ENCODE measurements at regions not wholly inside any gene's neighbourhood (a gene's known extent, or its start where the extent isn't known, plus 50 kb on each side); places are given as distances from the start of the nearest gene placed in this dataset.
"Not testable (repeated sequence)": the region's sequence is repeated elsewhere in the genome, so short reads cannot be mapped to it uniquely, and the experiment has no call there.

DNA sequence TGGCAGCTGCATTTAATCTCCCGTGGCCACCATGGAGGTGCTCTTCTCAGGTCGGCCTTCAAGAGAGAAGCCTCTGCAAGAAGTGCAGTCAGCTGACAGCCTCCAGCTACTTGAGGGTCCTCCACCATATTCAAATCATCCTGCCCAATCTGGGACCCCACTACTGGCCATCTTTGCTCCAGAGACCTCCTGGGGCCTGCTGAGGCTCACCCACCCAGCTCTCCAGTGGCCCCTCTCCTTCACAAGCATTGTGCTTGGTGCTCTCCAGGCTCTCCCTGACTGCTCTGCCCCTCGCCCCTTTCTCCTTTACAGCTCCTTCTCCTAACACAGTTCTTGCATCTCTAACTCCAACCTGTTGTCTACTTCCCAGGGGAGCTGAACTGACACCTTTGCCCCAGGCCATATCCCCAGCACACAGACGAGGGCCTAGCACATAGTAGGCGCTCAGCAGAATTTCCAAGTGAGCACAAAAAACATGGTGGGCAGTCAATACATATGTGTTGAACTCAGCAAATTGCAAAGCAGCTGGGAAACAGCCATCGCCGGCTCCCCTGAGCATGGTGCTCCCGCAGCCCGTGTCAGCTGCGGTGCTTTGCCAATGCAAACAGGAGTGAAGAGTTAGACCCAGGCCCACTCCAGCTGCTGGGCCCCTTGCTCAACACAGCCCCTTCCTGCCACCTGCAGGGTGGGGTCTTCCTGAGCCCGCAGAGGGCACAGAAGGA, 102.2 kb downstream of the TNFRSF13B start:
- DNase-seq = not testable (repeated sequence)

GRCh38 chr17:16868616-16869015, 103.3 kb downstream of the TNFRSF13B start:
- DNase-seq = not testable (repeated sequence)

DNA sequence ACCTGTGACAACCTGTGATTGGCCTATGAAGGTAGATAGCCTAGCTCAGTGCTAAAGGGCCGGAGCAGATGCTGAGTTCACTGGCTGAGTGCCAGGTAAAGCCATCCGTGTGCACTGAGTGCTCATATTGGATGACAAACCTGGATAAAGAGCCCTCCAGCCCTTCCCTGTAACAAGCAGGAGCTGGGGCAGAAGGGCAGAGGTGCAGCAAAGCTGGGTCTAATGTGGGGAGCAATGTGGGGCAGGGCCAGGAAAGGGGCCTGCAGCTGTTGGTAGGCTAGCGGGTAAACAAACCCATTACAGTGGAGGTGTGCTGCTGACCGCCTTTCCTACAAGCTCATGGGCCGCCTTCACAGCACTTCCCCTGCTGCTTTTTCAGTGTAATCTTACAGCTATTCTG, 104.4 kb downstream of the TNFRSF13B start:
- peak; percentile 32 for DNase-seq

DNA sequence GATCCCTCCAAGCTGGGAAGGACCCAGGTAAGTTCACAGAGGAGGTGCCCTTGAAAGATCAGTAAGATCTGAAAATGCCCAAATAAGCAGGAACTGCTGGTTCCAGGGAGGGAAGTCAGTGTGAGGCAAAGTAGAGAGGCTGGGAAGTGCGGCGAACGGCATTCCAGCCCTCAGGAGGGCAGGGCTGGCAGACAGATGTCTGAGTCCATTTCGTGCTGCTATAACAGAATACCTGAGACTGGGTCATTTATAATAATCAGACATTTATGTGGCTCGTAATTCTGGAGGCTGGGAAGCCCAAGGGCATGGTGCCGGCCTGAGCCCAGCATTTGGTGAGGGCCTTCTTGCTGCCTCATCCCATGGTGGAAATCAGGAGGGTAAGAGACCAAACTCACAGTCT, 105.1 kb downstream of the TNFRSF13B start:
- DNase-seq = not testable (repeated sequence)

DNA sequence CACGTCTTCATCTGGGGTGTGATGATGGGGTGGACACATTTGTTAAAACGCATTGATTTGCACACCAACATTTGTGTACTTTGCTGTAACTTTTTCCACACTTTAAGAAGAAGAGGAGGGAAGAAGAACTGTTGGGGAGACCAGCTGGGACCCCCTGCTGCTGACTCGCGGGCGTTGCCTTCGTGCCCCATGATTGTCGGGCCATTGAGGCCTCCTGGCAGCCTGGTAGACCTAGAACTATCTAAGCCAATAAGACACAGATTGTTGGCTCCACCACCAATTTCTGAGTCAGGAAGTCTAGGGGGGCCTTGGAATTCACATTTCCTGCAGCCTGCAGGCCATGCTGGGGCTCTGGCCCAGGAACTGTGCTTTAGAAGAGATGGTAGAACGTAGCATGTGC, 105.5 kb downstream of the TNFRSF13B start:
- no peak for DNase-seq

- DNase-seq = not testable (repeated sequence)
Measured at GRCh38 chr17:16865704-16866103, 106.2 kb downstream of the TNFRSF13B start.

GRCh38 chr17:16865077-16865613, 106.8 kb downstream of the TNFRSF13B start:
- not testable (repeated sequence) for DNase-seq

DNA sequence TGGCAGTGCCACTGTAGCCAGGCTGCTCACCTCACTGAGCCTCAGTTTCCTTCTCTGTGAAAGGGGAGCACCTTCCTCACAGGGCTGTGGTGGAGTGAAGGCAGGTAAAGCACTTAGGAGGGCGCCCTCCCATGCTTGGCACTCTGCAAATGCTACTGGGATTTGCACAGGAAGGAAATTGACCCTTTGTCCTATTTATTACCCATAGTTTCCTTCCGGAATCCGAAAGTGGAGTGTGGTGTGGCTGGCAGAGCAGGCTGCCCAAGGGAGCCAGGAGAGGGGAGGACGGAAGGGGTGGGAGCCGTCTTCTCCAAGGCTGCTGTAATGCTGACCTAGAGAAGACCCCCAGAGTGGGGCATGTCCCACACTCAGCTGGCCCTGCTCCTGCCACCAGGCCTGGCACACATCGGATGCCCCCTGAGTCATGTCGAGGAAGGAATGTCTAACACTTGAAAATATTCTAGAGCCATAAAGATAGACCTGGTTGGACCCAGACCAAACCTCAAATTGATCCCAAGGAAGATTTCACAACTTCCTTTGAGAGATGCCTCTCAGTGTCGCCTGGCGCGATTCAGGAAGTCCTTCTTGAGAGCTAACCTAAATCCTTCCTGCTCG, 107.3 kb downstream of the TNFRSF13B start:
- DNase-seq = not testable (repeated sequence)

DNA sequence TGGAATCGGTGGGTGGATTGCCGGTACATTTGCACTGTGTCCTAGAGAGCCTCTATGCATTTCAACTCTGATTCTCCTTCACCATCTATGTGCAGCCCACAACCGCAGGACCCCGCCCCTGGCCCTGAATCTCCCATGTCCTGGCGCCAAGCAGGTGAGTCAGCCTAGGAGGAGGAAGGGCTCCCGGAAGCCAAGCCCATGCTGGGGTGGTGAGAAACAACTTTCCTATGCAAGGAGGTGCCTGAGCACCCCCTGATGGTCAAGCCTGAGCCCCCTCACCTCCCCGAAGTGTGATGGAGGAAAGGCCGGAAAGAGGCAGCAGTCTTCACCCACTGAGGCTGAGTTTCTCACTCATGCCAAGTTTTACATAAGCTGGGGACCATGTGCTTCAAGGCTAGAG, 110.8 kb downstream of the TNFRSF13B start:
- DNase-seq = not testable (repeated sequence)

- DNase-seq = not testable (repeated sequence)
Measured at GRCh38 chr17:16860467-16860866, 111.5 kb downstream of the TNFRSF13B start.

DNA sequence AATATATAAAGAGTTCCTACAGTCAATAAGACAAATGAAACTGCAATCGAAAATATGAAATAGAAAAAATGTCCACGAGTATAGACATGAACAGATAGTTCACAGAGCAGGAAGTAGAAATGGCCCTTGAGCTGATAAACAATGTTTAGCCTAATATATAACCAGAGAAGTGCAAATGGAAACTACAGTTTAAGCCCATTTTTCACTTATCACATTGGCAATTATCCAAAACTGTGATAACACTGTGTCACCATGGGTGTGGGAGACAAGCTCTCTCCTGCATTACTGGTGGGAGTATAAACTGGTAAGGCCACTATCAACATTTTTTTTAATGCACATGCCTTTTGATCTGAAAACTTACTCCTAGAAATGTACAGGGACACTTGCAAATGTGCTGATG, 112.4 kb downstream of the TNFRSF13B start:
- not testable (repeated sequence) for DNase-seq

- not testable (repeated sequence) for DNase-seq
Measured at GRCh38 chr17:16857746-16858145, 114.2 kb downstream of the TNFRSF13B start.

DNA sequence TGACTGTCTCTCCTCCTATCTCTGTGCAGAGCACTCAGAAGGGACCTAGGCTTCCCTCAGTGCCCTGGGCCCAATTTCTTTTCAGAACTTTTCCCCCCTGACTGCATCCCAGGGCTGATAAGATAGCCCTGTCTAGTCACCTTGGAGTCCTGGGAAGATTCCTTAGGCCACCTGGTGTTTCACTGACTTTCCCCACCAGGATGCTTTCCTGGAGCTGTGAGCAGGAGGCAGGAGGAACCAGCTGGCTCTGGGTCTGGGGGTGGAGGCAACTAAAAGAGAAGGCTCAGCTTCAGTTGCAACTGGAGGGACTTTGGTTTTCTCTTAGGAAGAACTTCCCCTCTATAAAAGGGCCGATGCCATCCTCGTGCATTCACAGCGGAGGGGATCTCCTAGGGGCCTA, 115.1 kb downstream of the TNFRSF13B start:
- DNase-seq = not testable (repeated sequence)

DNA sequence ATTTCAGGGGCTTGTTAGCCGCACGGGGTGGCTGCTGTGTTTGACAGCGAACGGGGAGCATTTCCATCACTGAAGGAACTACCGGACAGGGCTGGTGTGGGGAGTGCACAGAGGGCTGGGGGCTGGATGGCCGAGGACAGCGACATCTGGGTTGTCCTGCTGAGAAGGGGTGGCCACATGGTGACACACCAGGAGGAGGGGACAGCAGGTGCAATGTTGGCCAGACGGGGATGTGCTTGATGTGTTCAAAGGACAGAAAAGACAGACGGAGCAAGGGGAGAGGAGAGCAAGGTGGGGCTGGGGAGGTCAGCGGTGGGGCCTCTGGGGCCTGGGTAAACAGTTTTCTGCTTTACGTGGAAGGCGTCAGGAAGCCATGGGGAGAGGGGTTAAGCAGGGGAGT, 115.7 kb downstream of the TNFRSF13B start:
- DNase-seq = not testable (repeated sequence)

DNA sequence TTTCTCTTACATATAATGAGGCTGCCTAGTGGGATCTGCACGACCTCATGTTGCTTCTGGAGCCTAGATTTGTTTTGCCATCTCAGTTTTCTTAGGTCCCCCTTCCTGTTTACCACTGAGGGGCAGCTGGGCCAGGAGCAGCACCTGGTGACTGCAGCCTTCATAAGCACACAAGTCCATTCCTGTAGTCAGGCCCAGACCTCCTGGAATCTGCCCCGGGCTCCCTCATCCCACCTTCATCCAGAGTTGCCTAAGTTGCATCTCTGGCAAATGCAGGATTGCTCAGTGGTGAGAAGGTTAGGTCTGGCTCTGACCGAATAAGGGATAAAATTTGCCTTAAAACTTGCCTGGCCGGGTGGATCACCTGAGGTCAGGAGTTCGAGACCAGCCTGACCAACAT, 117.3 kb downstream of the TNFRSF13B start:
- DNase-seq = not testable (repeated sequence)

DNA sequence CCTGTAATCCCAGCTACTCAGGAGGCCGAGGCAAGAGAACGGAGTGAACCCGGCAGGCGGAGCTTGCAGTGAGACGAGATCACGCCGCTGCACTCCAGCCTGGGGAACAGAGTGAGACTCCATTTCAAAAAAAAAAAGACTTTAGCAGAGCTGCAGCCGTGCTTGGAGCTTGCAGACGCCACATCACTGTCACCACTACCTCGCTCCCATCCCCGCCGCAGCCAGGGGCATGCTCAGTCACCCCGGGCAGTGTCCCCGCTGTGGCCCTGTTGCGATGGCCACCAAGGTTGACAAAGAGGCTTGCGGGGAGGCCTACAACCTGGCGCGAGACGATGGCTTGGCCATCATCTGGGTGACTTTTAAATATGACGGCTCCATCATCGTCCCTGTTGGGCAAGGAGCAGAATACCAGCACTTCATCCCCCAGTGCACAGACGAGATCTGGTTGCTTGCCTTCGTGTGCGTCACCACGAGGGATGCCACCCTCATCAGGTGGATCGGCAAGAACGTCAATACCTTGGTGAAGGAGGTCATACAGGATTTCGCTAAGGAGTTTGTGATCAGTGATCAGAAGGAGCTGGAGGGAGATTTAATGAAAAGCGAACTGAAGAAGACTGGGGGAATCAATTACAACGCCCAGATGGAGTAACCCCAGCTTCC, 118.1 kb downstream of the TNFRSF13B start:
- DNase-seq = no peak

GRCh38 chr17:16849861-16850260, 122.1 kb downstream of the TNFRSF13B start:
- not testable (repeated sequence) for DNase-seq

GRCh38 chr17:16848997-16849396, 122.9 kb downstream of the TNFRSF13B start:
- DNase-seq = not testable (repeated sequence)

DNA sequence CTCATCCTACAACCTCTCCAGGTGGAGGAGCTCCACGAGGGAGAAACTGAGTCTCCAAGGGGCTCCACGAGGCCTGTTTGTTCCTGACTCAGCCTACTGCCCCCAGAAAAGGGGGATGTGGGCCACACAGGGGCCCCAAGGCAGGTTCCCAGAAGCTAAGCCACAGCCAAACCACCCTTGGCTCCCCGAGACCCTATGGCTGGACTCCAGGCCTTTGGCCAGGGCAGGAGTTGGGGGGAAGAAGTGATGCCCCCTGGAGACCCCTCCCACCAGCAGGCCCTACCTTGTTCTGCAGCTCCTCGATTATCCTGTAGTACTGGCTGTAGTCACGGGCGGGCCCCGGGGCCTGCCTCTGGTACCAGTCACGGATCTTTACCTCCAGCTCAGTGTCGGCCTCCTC, 126.8 kb downstream of the TNFRSF13B start:
- DNase-seq = not testable (repeated sequence)

DNA sequence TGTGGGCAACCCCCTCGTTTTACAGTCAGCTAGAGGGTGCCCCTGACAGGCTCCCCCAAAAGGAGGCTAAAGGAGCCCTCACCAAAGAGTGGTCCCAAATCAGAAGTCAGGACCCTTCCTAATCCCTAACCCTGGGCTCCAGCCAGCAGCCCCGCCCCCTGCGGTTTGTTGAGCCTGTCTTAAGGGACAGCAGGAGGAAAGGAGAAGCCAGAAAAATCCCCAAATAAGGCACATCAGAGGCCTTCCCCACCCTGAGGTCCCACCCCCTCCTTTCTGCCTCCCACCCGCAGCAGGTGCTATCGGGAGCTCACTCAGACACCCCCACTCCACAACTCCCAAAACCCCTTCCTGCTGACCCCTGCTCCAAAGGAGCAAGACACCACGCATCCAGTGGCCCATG, 127.2 kb downstream of the TNFRSF13B start:
- not testable (repeated sequence) for DNase-seq

- DNase-seq = not testable (repeated sequence)
Measured at GRCh38 chr17:16843511-16843910, 128.4 kb downstream of the TNFRSF13B start.

DNA sequence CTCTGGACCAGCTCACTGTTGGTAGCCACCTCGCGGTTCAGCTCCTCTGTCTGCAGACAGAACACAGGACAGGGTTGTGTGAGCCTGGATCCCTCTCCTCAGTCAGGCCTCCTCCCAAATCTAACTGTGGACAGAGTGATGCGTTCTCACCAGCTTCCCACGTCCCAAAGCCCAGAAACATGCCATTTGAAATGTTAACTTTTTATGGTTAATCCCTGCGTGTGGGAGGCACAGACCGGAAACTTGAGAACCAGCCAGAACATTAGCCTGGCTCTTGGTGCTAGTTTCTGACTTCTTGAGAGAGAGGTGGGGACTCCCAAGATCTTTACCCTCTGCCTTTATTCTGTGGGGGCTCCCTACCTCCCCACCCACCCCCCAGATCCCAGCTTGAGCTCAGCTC, 129.6 kb downstream of the TNFRSF13B start:
- not testable (repeated sequence) for DNase-seq

- DNase-seq = not testable (repeated sequence)
Measured at GRCh38 chr17:16841896-16842295, 130.0 kb downstream of the TNFRSF13B start.

GRCh38 chr17:16840219-16840618, 131.7 kb downstream of the TNFRSF13B start:
- not testable (repeated sequence) for DNase-seq

Measured in NCI-H345 (cell line).